Gastroesophageal sphincter (tissue), 4 donors: ENCODE measurements at regions not wholly inside any gene's neighbourhood (a gene's known extent, or its start where the extent isn't known, plus 50 kb on each side); places are given as distances from the start of the nearest gene placed in this dataset.

Experiments used
- ATAC-seq: fragments of 150-250 bp; one replicate; pipeline ENCODE4 v1.9.1; 2016; ENCODE audit warnings: mild to moderate bottlenecking, moderate library complexity
- H3K27ac ChIP-seq, 4 donors: fragments of 200-600 bp; sonication (generic) in 3 of 4; 1 replicate in 3 of 4; 2 replicates in 1 of 4; pipeline ENCODE4 v1.5.1; 2016 to 2019
- H3K27me3 ChIP-seq: fragments of 200-600 bp; sonication (generic); one replicate; pipeline ENCODE4 v1.5.1; 2019
- H3K36me3 ChIP-seq, 2 donors: fragments of 200-600 bp; sonication (generic); one replicate each; pipeline ENCODE4 v1.5.1; 2019; ENCODE audit warnings: control low read depth in 1 of 2
- H3K4me1 ChIP-seq, 3 donors: fragments of 200-600 bp; sonication (generic); 1 replicate in 2 of 3; 2 replicates in 1 of 3; pipeline ENCODE4 v1.5.1; 2016 to 2019; ENCODE audit warnings: control low read depth in 2 of 3
- H3K4me3 ChIP-seq, 2 donors: fragments of 200-600 bp; sonication (generic); one replicate each; pipeline ENCODE4 v1.5.1; 2019; ENCODE audit warnings: mild to moderate bottlenecking in 1 of 2, moderate library complexity in 1 of 2
- H3K9me3 ChIP-seq, 3 donors: fragments of 200-600 bp; sonication (generic); one replicate each; pipeline ENCODE4 v1.5.1; 2017 to 2019; ENCODE audit warnings: control low read depth in 2 of 3
- CTCF ChIP-seq, 4 experiments: fragments of 200-600 bp in 2 of 4; fragments of 450-650 bp in 2 of 4; sonication (generic) in 1 of 4; IDR thresholded peaks; one replicate each; pipeline ENCODE4 v1.5.1; 2017 to 2019; ENCODE audit warnings: antibody characterized with exemption in 4 of 4, mild to moderate bottlenecking in 2 of 4, moderate library complexity in 2 of 4
- EP300 ChIP-seq: sonication (generic); formaldehyde crosslinking; IDR thresholded peaks from one replicate; pipeline ENCODE4 v1.6.1; 2017; ENCODE audit warnings: antibody characterized with exemption, mild to moderate bottlenecking
- POLR2A ChIP-seq, 2 donors: fragments of 450-650 bp; IDR thresholded peaks; one replicate each; pipeline ENCODE4 v1.6.1; 2017; ENCODE audit warnings: antibody characterized with exemption in 2 of 2, mild to moderate bottlenecking in 2 of 2, moderate library complexity in 1 of 2
- POLR2AphosphoS5 ChIP-seq: sonication (generic); formaldehyde crosslinking; IDR thresholded peaks from one replicate; pipeline ENCODE4 v1.6.1; 2017; ENCODE audit warnings: antibody characterized with exemption
- WGBS, 2 donors: methylation state at CpG; one replicate each; pipeline ENCODE4 v1.1.5; 2018; ENCODE audit warnings: low coverage in 1 of 2; 5-methylcytosine and 5-hydroxymethylcytosine counted together

GRCh38 chr10:35843524-35844181 is 201.6 kb upstream of the FZD8 start:
- Histone ChIP-seq H3K27ac (no peak overlapping the region), H3K4me3 (no peak overlapping the region), H3K4me1 (no peaks in the 10 kb centered on the region), H3K36me3 (no peaks in the 10 kb centered on the region), H3K27me3 (no peaks in the 10 kb centered on the region), H3K9me3 (peaks cover 0 to 18% (median 0%) of the 10 kb centered on the region in 3 donors)
- no peak for ATAC-seq
- WGBS, 2 donors = 26% methylated on average over 8 to 9 of the region's 13 CpGs
- TF ChIP-seq POLR2A (IDR thresholded peaks at IDR 0.05) = no peak
- TF ChIP-seq EP300 = no peak
- no peak for TF ChIP-seq CTCF (IDR thresholded peaks at IDR 0.05)
- TF ChIP-seq POLR2AphosphoS5 = no peak

- TF ChIP-seq POLR2A (IDR thresholded peaks at IDR 0.05) (no peak), CTCF (IDR thresholded peaks at IDR 0.05) (no peak), EP300 (no peak), POLR2AphosphoS5 (no peak)
- 55% methylated on average over 2 of the region's 2 CpGs for WGBS, 2 donors
- H3K36me3 ChIP-seq = no peaks in the 10 kb centered on the region
- no peak overlapping the region for H3K4me3 ChIP-seq
- peaks cover 0 to 18% (median 0%) of the 10 kb centered on the region in 3 donors for H3K9me3 ChIP-seq
- no peaks in the 10 kb centered on the region for H3K4me1 ChIP-seq
- H3K27ac ChIP-seq = no peak overlapping the region
- ATAC-seq = no peak
- H3K27me3 ChIP-seq = no peaks in the 10 kb centered on the region
These were observed 196.0 kb upstream of the FZD8 start for GRCh38 chr10:35838054-35838453.

- Histone ChIP-seq H3K36me3 (no peaks in the 10 kb centered on the region), H3K4me1 (no peaks in the 10 kb centered on the region), H3K4me3 (no peak overlapping the region), H3K27me3 (no peaks in the 10 kb centered on the region), H3K27ac (no peak overlapping the region), H3K9me3 (peaks cover 0 to 8% (median 0%) of the 10 kb centered on the region in 3 donors)
- no peak for ATAC-seq
- TF ChIP-seq POLR2A (IDR thresholded peaks at IDR 0.05) = no peak
- no peak for TF ChIP-seq EP300
- no peak for TF ChIP-seq POLR2AphosphoS5
- no peak for TF ChIP-seq CTCF (IDR thresholded peaks at IDR 0.05)
- WGBS, 2 donors = 87 to 93% methylated on average over 2 to 3 of the region's 3 CpGs
These were observed 193.4 kb upstream of the FZD8 start for GRCh38 chr10:35835545-35835944.

- peaks cover 0 to 3% (median 0%) of the 10 kb centered on the region in 3 donors for H3K9me3 ChIP-seq
- H3K36me3 ChIP-seq = no peaks in the 10 kb centered on the region
- no peak for TF ChIP-seq CTCF (IDR thresholded peaks at IDR 0.05)
- H3K4me3 ChIP-seq = no peak overlapping the region
- H3K4me1 ChIP-seq = no peaks in the 10 kb centered on the region
- WGBS, 2 donors = 91 to 94% methylated on average over 7 to 8 of the region's 10 CpGs
- no peak overlapping the region for H3K27ac ChIP-seq
- H3K27me3 ChIP-seq = no peaks in the 10 kb centered on the region
- no peak for ATAC-seq
These were observed 192.9 kb upstream of the FZD8 start for GRCh38 chr10:35834877-35835494.

- TF ChIP-seq POLR2A (IDR thresholded peaks at IDR 0.05) (no peak), POLR2AphosphoS5 (no peak), CTCF (IDR thresholded peaks at IDR 0.05) (no peak), EP300 (no peak)
- WGBS, 2 donors = 88 to 93% methylated on average over 4 to 9 of the region's 9 CpGs
- H3K4me3 ChIP-seq = no peak overlapping the region
- H3K9me3 ChIP-seq = no peaks in the 10 kb centered on the region
- ATAC-seq = no peak
- H3K27ac ChIP-seq = no peak overlapping the region
- H3K27me3 ChIP-seq = no peaks in the 10 kb centered on the region
- no peaks in the 10 kb centered on the region for H3K36me3 ChIP-seq
- H3K4me1 ChIP-seq = no peaks in the 10 kb centered on the region
These were observed 185.7 kb upstream of the FZD8 start for GRCh38 chr10:35827783-35828182.
